Testis (tissue), 2 donors: ENCODE measurements at regions not wholly inside any gene's neighbourhood (a gene's known extent, or its start where the extent isn't known, plus 50 kb on each side); places are given as distances from the start of the nearest gene placed in this dataset.
"Not testable (repeated sequence)": the region's sequence is repeated elsewhere in the genome, so short reads cannot be mapped to it uniquely, and the experiment has no call there.

ENCODE experiments used
- DNase-seq: peaks from one replicate; pipeline ENCODE4 v3.0.0-alpha.2; 2019
- H3K27ac ChIP-seq, 2 donors: fragments of 200-600 bp; sonication (generic); one replicate each; pipeline ENCODE4 v1.5.1; 2019
- H3K27me3 ChIP-seq: fragments of 200-600 bp; sonication (generic); one replicate; pipeline ENCODE4 v1.5.1; 2019
- H3K36me3 ChIP-seq: fragments of 200-600 bp; sonication (generic); one replicate; pipeline ENCODE4 v1.5.1; 2017; ENCODE audit warnings: low read depth; ENCODE audit errors: missing control alignments
- H3K4me1 ChIP-seq: fragments of 200-600 bp; sonication (generic); one replicate; pipeline ENCODE4 v1.5.1; 2019
- H3K4me3 ChIP-seq, 2 donors: fragments of 200-600 bp; sonication (generic); one replicate each; pipeline ENCODE4 v1.5.1; 2017 to 2019
- H3K9me3 ChIP-seq: fragments of 200-600 bp; sonication (generic); one replicate; pipeline ENCODE4 v1.5.1; 2017
- CTCF ChIP-seq, 3 experiments: fragments of 450-650 bp in 2 of 3; fragments of 200-600 bp in 1 of 3; sonication (generic) in 1 of 3; IDR thresholded peaks; one replicate each; pipeline ENCODE4 v1.5.1; 2016 to 2019; ENCODE audit warnings: antibody characterized with exemption in 3 of 3, mild to moderate bottlenecking in 2 of 3, moderate library complexity in 1 of 3
- POLR2A ChIP-seq: fragments of 450-650 bp; IDR thresholded peaks from one replicate; pipeline ENCODE4 v1.6.1; 2017; ENCODE audit warnings: antibody characterized with exemption, mild to moderate bottlenecking, moderate library complexity
- WGBS, 2 donors: methylation state at CpG; one replicate each; pipeline ENCODE4 v1.1.5; 2018; 5-methylcytosine and 5-hydroxymethylcytosine counted together
- intact Hi-C: fragments of 100-400 bp; cut with DNase I; formaldehyde crosslinking; loops from one replicate; pipeline ENCODE4 v1.15.1; 2023; ENCODE audit warnings: low total_unique reads

DNA sequence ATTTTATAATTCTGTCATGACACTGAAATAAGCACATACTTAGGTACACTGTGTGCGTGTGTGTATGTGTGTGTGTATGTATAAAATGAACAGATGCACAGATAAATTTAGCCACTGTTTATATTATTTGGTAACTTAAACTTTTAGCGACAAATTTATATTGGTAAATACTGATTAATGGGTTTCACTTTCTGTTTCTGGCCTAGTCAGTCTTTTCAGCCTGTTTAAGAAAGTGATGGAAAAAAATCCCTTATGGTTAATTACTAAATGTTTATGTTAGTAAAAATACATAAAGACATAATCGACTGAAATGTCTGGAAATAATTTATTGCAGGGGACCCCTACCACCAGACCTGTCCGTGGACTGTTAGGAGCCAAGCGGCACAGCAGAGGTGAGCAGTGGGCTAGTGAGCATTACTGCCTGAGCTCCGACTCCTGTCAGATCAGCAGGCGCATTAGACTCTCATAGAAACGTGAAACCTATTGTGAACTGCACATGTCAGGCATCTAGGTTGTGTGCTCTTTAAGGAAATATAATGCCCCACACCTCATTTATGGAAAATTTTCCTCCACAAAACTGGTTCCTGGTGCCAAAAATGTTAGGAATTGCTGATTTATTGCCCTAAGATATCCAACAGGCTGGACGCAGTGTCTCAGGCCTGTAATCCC is 717.4 kb downstream of the SI start:
- WGBS, 2 donors = 78 to 84% methylated on average over 9 of the region's 9 CpGs
- Histone ChIP-seq H3K9me3 (no peaks in the 10 kb centered on the region), H3K27ac (no peak overlapping the region), H3K4me1 (no peaks in the 10 kb centered on the region), H3K36me3 (no peaks in the 10 kb centered on the region), H3K27me3 (no peaks in the 10 kb centered on the region), H3K4me3 (no peak overlapping the region)
- no peak for TF ChIP-seq POLR2A
- TF ChIP-seq CTCF (IDR thresholded peaks at IDR 0.05) = no peak
- intact Hi-C loops = no loop called here
- no peak for DNase-seq

DNA sequence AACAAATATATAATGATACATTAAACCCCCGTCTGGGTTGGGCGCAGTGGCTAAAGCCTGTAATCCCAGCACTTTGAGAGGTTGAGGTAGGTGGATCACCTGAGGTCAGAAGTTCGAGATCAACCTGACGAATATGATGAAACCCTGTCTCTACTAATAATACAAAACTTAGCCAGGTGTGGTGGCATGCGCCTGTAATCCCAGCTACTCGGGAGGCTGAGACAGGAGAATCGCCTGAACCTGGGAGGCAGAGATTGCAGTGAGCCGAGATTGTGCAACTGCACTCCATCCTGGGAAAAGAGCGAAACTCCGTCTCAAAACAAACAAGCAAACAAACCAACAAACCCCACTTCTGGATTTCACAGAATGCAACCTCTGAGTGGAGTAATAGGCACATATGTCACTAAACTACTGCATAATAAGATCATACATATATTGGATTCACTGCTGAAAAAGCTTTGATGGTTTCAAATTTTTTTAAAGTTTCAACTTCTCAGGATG is 718.2 kb downstream of the SI start:
- 87 to 90% methylated on average over 10 of the region's 10 CpGs for WGBS, 2 donors

DNA sequence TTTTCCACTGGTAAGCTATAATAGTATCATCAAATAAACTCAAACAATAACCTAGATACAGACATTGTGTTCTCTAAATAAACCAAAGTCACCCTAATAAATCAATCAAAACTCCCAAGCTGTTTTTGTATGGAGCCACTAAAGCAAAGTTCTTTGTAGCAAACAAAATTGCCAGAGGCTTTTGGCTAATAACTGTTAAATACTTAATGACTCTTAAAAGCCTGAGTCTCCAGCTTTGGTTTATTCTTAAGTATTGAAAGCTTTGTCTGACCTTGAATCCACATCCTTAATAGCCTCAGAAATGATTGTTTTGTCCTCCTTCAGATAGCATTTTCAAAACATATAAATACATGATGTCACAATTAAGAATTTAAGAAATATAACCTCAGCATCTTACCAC is 725.3 kb downstream of the SI start:
- Histone ChIP-seq H3K36me3 (no peaks in the 10 kb centered on the region), H3K4me1 (no peaks in the 10 kb centered on the region), H3K4me3 (no peak overlapping the region), H3K27me3 (no peaks in the 10 kb centered on the region), H3K9me3 (no peaks in the 10 kb centered on the region), H3K27ac (no peak overlapping the region)
- no peak for TF ChIP-seq CTCF (IDR thresholded peaks at IDR 0.05)
- no peak for TF ChIP-seq POLR2A
- intact Hi-C loops = no loop called here
- DNase-seq = no peak

More for the DNA sequence above, 718.2 kb downstream of the SI start:
- intact Hi-C loops = no loop called here
- no peak overlapping the region for H3K4me3 ChIP-seq
- no peaks in the 10 kb centered on the region for H3K36me3 ChIP-seq
- no peaks in the 10 kb centered on the region for H3K4me1 ChIP-seq
- no peaks in the 10 kb centered on the region for H3K27me3 ChIP-seq
- no peaks in the 10 kb centered on the region for H3K9me3 ChIP-seq
- TF ChIP-seq POLR2A (no peak), CTCF (IDR thresholded peaks at IDR 0.05) (no peak)
- H3K27ac ChIP-seq = no peak overlapping the region
- no peak for DNase-seq

DNA sequence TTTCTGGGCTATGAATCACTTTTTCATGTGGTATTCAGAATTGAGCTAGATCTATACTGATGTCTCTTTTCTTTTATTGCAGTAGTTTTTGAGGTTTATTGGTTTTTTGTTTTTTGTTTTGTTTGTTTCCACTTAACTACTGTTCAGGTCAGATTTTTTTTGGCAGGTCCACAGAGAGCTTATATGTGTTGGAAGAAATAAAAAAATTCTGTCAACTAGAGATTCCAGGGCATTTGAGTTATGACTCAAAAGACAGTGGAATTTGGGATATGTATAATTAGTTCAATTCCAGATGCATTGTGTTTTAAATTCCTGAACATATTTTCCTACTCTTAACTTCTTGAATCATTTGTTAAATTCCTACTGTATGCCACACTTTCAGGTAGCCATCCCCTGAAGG is 727.2 kb downstream of the SI start:
- Histone ChIP-seq H3K27me3 (no peaks in the 10 kb centered on the region), H3K4me1 (no peaks in the 10 kb centered on the region), H3K4me3 (no peak overlapping the region), H3K36me3 (no peaks in the 10 kb centered on the region), H3K27ac (no peak overlapping the region), H3K9me3 (no peaks in the 10 kb centered on the region)
- no peak for DNase-seq
- intact Hi-C loops = no loop called here
- TF ChIP-seq POLR2A (no peak), CTCF (IDR thresholded peaks at IDR 0.05) (no peak)

DNA sequence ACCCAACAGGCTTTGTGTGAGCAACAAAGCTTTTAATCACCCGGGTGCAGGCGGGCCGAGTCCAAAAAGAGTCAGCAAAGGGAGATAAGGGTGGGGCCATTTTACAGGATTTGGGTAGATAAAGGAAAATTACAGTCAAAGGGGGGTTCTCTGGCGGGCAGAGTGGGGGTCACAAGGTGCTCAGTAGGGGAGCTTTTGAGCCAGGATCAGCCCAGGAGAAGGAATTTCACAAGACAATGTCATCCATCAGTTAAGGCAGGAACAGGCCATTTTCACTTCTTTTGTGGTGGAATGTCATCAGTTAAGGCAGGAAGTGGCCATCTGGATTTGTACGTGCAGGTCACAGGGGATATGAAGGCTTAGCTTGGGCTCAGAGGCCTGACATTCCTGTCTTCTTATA is 736.1 kb downstream of the SI start:
- H3K27ac ChIP-seq, H3K4me3 ChIP-seq, H3K27me3 ChIP-seq, H3K4me1 ChIP-seq, intact Hi-C loops, H3K9me3 ChIP-seq, H3K36me3 ChIP-seq, DNase-seq: not testable (repeated sequence)
- WGBS, 2 donors = 82 to 90% methylated on average over 5 of the region's 5 CpGs
